Ovary (tissue), 7 donors: ENCODE measurements at regions not wholly inside any gene's neighbourhood (a gene's known extent, or its start where the extent isn't known, plus 50 kb on each side); places are given as distances from the start of the nearest gene placed in this dataset.

Experiments
- DNase-seq, 5 donors: peaks; one replicate each; pipeline ENCODE4 v3.0.0-alpha.2; 2019 to 2020
- H3K27ac ChIP-seq, 2 donors: fragments of 200-600 bp; one replicate each; pipeline versions ENCODE4 v1.5.1 to v1.8.0; 2019 to 2022
- H3K27me3 ChIP-seq: fragments of 200-600 bp; one replicate; pipeline ENCODE4 v1.8.0; 2022
- H3K36me3 ChIP-seq: fragments of 200-600 bp; sonication (generic); one replicate; pipeline ENCODE4 v1.5.1; 2019
- H3K4me1 ChIP-seq: one replicate; pipeline ENCODE4 v1.8.1; 2013; ENCODE audit warnings: mild to moderate bottlenecking, moderate library complexity; ENCODE audit not compliant: insufficient read depth
- H3K4me3 ChIP-seq: fragments of 200-600 bp; sonication (generic); one replicate; pipeline ENCODE4 v1.5.1; 2017
- H3K9me3 ChIP-seq, 2 donors: fragments of 200-600 bp in 1 of 2; sonication (generic) in 1 of 2; one replicate each; pipeline versions ENCODE4 v1.5.1 to v1.8.1; 2013 to 2019; ENCODE audit warnings: mild to moderate bottlenecking in 1 of 2, moderate library complexity in 1 of 2
- EP300 ChIP-seq: sonication (generic); formaldehyde crosslinking; IDR thresholded peaks from one replicate; pipeline ENCODE4 v1.6.1; 2017; ENCODE audit warnings: antibody characterized with exemption
- POLR2A ChIP-seq: fragments of 450-650 bp; IDR thresholded peaks from one replicate; pipeline ENCODE4 v1.6.1; 2017; ENCODE audit warnings: antibody characterized with exemption, mild to moderate bottlenecking, moderate library complexity
- WGBS, 3 donors: extraction: QIAGEN DNeasy Blood & Tissue Kit in 1 of 3; methylation state at CpG; one replicate each; pipeline versions ENCODE4 v1.1.5 to v1.1.7; 2013 to 2017; 5-methylcytosine and 5-hydroxymethylcytosine counted together
- intact Hi-C, 4 donors: fragments of 100-400 bp; cut with DNase I; formaldehyde crosslinking; loops; one replicate each; pipeline versions ENCODE4 v1.11.0 to v1.15.1; 2022 to 2023
- TF ChIP-seq, protein P1 (sequence below), 3 donors: fragments of 450-650 bp in 2 of 3; fragments of 200-600 bp in 1 of 3; IDR thresholded peaks; one replicate each; pipeline versions ENCODE4 v1.5.1 to v1.8.0; 2016 to 2022; ENCODE audit warnings: antibody characterized with exemption in 3 of 3, mild to moderate bottlenecking in 1 of 3
- donor health status: DM: no; HTN: no; CAD: no; lungs with moderate emphysema.
- donor health status: DM: no; HTN: no; CAD: no.
- donor health status: Bipolar disorder and iron deficiency.
- donor health status: DM: no; HTN: no; CAD: no.
- donor health status: DM: yes; HTN: yes; CAD: no.

DNA sequence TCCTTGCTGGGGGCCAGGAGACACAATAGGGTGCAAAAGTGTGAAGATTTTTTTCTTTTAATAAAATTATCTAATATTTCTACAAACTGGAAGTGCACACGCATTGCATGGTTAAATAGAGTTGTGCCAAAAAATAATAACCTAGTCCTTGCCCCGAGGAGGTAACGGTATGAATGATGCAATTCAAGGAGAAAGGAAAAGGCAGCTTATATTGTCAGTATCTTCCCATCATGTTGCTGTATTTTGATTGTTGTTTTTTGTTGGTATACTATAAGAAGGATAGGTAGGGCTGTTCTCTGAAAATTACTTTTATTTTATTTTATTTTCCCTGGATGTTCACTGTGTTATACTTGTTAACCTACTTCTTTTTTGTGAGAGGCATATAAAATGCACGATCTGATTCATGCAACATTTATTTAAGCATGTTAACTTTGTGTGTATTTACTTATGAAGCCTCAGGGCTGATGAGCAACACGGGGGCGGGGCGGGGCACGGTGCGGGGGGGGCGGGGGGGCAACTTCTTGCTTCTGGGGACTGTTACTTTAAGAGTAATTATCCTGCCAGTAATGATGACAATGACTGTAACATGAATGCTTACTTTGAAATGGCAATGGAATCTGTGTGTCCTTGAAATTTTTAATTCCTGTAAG is 118.6 kb downstream of the AQP4 start:
- intact Hi-C loops = no loop called here
- DNase-seq = no peak
- TF ChIP-seq, protein P1, sequence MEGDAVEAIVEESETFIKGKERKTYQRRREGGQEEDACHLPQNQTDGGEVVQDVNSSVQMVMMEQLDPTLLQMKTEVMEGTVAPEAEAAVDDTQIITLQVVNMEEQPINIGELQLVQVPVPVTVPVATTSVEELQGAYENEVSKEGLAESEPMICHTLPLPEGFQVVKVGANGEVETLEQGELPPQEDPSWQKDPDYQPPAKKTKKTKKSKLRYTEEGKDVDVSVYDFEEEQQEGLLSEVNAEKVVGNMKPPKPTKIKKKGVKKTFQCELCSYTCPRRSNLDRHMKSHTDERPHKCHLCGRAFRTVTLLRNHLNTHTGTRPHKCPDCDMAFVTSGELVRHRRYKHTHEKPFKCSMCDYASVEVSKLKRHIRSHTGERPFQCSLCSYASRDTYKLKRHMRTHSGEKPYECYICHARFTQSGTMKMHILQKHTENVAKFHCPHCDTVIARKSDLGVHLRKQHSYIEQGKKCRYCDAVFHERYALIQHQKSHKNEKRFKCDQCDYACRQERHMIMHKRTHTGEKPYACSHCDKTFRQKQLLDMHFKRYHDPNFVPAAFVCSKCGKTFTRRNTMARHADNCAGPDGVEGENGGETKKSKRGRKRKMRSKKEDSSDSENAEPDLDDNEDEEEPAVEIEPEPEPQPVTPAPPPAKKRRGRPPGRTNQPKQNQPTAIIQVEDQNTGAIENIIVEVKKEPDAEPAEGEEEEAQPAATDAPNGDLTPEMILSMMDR (IDR thresholded peaks at IDR 0.05) = no peak
- TF ChIP-seq POLR2A = no peak
- no peak for TF ChIP-seq EP300
- Histone ChIP-seq H3K4me3 (no peak overlapping the region), H3K4me1 (peaks cover 2% of the 10 kb centered on the region), H3K27me3 (no peaks in the 10 kb centered on the region), H3K36me3 (no peaks in the 10 kb centered on the region), H3K9me3 (no peaks in the 10 kb centered on the region), H3K27ac (no peak overlapping the region)
- WGBS, 3 donors = 8 to 18% (median 13%) methylated on average over 10 of the region's 10 CpGs

DNA sequence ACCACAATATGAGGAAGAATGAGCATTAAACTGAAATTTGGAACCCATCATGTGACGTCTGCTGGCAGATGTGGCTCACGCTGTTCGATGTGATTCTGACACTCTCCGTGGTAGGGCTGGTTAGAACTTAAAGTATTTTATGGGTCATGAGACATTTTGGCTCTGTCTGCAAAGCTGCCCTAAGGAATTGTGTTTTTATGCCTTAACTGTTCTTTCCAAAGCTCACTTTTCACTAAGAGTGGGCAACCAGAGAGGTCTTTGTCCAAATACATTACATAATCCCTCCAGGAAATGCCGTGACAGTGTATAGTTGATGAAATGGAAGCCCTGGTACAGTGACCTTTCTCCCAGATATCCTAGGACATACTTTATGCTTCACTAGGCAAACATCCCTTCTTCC is 119.1 kb downstream of the AQP4 start:
- H3K9me3 ChIP-seq = no peaks in the 10 kb centered on the region
- no peak for DNase-seq
- TF ChIP-seq EP300 (no peak), POLR2A (no peak)
- TF ChIP-seq, protein P1 (IDR thresholded peaks at IDR 0.05) = no peak
- H3K4me3 ChIP-seq = no peak overlapping the region
- no peaks in the 10 kb centered on the region for H3K36me3 ChIP-seq
- no peaks in the 10 kb centered on the region for H3K27me3 ChIP-seq
- peaks cover 2% of the 10 kb centered on the region for H3K4me1 ChIP-seq
- intact Hi-C loops = no loop called here
- peak overlapping the region in 1 of 2 donors; percentile 15 for H3K27ac ChIP-seq
- 40 to 52% (median 43%) methylated on average over 5 of the region's 5 CpGs for WGBS, 3 donors

DNA sequence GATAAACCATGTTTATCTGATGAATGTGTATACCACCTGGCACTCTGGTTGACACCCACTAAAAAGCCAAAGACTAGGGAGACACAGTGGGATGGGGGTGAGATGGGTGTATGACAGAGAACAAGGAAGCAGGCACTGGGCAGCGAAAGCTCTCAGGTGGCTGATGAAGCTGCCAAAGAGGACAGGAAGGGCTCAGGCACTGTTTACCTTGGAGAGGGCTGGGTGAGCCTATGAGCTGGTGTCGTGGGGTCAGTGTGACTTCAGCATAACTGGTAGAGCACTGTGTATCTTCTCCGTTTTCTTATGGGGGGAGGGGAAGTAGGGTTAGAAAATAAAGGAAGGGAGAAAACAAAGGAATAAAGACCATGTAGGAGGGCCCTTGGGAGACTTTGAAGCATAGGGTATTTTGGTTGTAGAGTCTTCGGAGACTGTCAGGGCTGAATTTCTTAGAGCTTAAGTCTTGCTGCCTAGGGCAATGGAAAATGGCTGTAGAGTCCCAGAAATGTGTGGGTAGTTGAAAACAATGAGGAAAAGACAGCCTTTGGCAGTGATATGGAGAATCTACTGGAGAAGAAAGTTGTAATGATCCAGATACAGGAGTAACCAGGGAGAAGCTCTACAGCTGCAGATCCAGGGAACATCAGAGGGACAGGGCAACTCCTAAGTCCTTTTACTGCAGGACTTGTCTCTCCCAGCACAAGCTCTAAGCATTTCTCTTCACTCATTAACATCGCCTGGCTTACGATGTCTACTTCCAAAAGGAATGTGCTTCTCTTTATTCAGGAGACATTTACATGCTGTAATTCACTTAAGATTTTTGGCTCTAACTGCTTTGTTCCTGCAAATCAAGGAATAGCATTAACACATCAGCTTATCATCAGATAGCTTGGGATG is 120.0 kb downstream of the AQP4 start:
- TF ChIP-seq EP300 (no peak), POLR2A (no peak)
- TF ChIP-seq, protein P1 (IDR thresholded peaks at IDR 0.05) = no peak
- H3K27me3 ChIP-seq = no peaks in the 10 kb centered on the region
- H3K27ac ChIP-seq = no peak overlapping the region
- H3K4me1 ChIP-seq = peaks cover 2% of the 10 kb centered on the region
- intact Hi-C loops = no loop called here
- H3K4me3 ChIP-seq = no peak overlapping the region
- WGBS, 3 donors = 82 to 90% (median 90%) methylated on average over 6 of the region's 6 CpGs
- no peaks in the 10 kb centered on the region for H3K9me3 ChIP-seq
- DNase-seq = no peak
- no peaks in the 10 kb centered on the region for H3K36me3 ChIP-seq

DNA sequence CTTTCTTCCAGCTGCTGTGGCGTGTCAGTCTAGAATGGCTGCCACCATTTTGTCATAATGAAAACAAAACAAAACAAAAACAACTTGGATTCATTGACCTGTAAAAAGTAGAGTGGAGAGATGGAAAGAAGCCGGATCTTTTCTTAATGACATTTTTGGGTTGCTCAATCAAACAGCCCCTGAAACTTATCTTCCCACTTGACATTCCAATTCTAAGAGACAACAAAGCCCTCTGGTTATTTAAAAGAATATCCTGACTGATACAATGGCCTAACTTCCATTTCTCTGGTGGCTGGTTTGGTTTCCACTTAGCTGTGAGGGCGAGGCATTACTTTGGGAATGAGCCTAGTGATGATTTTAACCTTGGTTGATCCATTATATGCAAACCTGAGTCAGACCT is 123.7 kb downstream of the AQP4 start:
- TF ChIP-seq, protein P1 (IDR thresholded peaks at IDR 0.05) = no peak
- no peak for TF ChIP-seq EP300
- TF ChIP-seq POLR2A = no peak
- DNase-seq = no peak
- Histone ChIP-seq H3K9me3 (no peaks in the 10 kb centered on the region), H3K36me3 (no peaks in the 10 kb centered on the region), H3K27me3 (no peaks in the 10 kb centered on the region), H3K27ac (no peak overlapping the region), H3K4me3 (no peak overlapping the region), H3K4me1 (peaks cover 2% of the 10 kb centered on the region)
- intact Hi-C loops = no loop called here
- WGBS, 3 donors = 94 to 97% (median 95%) methylated on average over 3 of the region's 3 CpGs
